T1000 (cell line): ENCODE measurements at regions not wholly inside any gene's neighbourhood (a gene's known extent, or its start where the extent isn't known, plus 50 kb on each side); places are given as distances from the start of the nearest gene placed in this dataset.
A peak's percentile ranks its signal among the peaks of the same experiment; 100 is the strongest.

Source experiments
- DNase-seq: peaks from one replicate; lab custom pipeline; 2025; ENCODE audit warnings: mixed read lengths; lab: John Stamatoyannopoulos, UW

DNA sequence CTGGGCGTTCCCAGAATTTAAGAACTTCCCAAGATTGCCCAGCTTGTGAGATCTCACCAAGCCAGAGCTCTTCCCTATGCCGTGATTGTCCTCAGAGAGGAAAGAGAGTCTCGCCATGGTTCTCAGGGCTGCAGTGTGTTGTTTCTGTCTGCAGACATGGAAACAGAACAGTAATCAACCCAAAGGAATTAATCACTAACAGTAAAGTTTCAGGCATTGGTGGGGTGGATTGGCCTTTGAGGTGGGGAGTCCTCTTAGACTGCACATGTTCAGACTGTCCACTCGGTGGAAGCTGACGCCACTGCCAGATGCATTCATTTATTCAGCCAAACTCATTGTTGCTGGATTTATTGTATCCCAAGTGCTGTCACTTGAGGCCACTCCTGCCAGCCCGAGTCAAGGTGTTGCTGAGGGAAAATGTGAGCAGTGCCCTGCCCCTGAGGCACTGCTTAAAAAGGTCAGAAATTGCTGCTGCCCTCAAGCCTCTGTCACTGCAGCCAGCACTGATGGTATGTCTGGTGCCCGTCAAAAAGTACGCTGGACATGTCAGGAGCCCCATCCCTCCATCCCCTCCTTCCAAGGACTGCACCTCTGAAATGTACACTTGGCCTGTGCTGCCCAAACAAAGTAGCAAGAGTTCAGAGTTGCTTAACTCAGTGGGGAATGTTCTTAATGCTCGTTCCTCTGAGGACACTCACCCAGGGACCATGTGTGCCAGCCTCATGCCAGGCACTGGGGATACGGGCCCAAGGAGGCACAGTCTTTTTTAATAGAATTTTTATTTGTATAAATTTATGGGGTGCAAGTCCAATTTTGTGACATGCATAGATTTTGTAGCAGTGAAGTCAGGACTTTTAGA is 201.0 kb downstream of the GLI2 start:
- DNase-seq = no peak

DNA sequence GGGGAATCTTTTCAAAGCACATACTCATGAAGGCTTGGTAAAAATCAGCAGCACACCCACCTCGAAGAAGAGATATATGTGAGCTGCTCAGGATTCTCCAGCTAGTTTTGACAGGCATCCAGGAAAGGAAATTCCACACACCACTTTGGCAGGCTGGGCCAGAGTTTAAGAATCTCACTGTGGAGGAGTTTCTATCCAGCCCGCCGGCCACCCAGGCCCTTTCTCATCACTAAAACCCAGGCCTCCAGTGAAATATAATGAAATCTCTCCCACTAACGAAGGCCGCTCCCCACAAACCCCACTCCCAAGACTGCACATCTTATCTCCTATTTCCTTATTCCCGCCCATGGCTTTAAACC is 202.0 kb downstream of the GLI2 start:
- DNase-seq = no peak

- no peak for DNase-seq
Observed at GRCh38 chr2:120938045-120938771, 202.5 kb downstream of the GLI2 start.

GRCh38 chr2:120939595-120940318 is 204.1 kb downstream of the GLI2 start:
- DNase-seq = peak; percentile 19

- no peak for DNase-seq
Observed at GRCh38 chr2:120940319-120940696, 204.6 kb downstream of the GLI2 start.

GRCh38 chr2:120940726-120941256 is 205.1 kb downstream of the GLI2 start:
- no peak for DNase-seq

DNA sequence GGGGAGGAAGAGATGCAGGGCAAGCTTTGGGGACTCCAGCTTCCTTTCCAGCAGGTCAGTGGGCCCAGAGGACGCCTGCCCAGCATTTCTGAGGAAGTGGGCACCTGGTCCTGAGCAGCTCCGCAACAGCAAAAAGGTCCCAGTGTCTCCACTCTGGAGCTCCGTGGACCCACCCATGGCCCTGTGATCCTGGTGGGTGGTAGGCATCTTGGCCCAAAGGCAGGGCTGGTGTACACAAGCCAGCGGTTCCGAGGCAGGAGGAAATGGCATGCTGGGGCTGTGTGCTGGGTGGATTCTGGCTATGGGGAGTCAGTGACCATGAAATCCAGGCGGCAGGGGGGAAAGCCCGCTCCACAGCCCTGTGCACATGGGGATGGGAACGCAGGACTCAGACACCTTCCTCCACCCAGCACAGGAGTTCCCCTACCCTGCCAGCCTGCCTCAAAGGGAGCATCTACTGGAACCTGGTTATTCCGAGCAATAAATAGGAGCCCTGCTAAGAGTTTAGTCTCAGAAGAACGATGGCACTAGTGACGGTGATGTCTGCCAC is 206.0 kb downstream of the GLI2 start:
- no peak for DNase-seq

- DNase-seq = no peak
Observed at GRCh38 chr2:120942658-120943057, 207.0 kb downstream of the GLI2 start.

GRCh38 chr2:120943403-120944034 is 207.9 kb downstream of the GLI2 start:
- DNase-seq = no peak

DNA sequence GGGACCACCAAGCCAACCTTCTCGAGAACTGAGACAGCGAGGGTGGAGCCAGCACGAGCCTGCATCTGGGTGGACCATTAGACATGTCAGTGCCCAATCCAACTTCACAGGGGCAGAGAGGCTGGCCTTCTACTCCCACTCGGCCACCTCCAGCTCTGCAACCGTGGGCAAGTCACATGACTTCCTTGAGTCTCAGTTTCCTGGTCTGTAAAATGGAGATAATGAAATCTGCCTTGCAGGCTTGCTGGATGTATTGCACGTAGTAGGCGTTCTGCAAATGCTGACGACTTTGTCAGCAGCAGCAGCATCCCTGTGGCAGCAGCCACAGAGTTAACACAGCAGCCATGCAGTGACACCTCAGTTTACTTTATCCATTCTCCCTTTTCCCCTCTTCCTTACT is 208.9 kb downstream of the GLI2 start:
- no peak for DNase-seq

GRCh38 chr2:120945091-120945490 is 209.4 kb downstream of the GLI2 start:
- DNase-seq = no peak

GRCh38 chr2:120945832-120946499 is 210.3 kb downstream of the GLI2 start:
- no peak for DNase-seq

DNA sequence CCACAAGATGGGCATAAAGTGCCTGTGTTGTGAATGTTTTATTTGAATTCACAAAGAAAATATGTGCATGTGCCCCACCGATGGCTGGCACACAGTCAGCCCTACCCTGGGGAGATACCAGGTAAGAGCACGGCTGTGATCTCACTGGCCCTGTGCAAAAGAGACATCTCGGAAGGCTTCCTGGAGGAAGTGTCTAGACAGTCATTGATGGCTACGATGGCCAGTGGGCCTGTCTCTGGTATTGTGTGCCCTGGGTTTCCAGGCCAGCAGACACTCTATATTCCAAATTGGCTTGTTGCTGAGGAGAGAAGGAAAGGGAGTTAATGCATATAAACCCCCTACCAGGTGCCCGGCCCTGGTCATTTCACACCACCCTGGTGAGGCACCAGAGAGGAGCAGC is 211.7 kb downstream of the GLI2 start:
- DNase-seq = no peak

DNA sequence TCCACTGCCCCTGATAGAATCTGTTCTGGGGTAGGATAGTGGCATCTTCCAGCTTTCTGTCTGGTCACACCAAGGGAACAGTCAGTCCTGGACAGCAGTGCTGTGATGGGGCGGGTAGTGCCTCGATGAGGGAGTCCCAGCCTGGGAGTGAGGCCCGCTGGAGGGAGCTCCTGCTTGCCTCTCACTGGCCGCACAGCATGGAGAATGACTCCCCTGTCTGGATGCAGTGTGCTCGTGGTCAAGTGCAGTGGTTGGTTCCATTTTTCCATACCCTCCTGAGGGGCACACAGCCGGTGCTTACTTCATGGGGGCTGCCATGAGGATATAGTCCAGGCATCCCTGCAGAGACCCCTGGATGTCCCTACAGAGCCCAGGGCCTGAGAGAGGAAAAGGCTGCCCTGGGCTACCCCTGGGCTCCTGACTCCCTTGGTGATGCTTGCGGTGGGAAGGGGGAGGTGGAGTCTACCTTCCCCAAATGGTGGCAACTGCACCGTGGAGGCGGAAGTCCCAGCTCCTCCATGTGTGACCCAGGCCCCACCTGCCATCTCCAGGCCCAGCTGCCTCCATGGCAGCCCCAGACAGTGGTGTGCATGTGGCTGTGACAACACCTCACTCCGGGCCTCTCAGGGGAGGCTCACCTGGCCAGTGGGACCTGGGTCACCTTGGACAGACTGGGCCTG is 212.5 kb downstream of the GLI2 start:
- DNase-seq = no peak

- DNase-seq = no peak
Observed at GRCh38 chr2:120948662-120949011, 213.0 kb downstream of the GLI2 start.

GRCh38 chr2:120949027-120949956 is 213.6 kb downstream of the GLI2 start:
- no peak for DNase-seq

DNA sequence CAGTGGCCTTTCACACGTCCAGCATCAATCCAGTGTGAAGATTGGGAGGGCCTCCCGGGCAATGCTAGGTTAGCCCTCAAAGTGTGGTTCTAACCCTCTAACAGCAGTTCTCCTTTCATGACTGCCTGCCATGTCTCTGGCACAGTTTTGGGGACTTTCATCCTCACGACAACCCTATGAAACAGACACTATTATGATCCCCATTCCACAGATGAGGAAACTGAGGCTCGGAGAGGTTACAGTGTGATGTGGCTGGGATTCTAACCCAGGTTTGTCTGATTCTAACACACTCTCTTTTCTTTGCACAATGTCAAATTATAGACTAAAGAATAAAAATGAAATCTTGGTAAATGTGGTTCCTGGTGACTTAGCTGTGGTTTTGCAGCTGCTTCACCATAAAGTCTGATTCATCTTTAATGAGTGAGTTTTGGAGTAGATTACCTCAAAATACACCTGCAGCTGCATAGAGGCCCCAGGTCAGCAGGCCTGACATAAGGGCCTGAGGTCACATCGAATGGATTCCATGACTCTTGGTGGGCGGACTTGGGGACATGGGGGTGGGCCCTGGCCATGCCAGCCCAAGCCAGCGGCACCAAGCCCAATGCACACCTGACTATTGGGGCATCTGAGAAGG is 214.4 kb downstream of the GLI2 start:
- no peak for DNase-seq

DNA sequence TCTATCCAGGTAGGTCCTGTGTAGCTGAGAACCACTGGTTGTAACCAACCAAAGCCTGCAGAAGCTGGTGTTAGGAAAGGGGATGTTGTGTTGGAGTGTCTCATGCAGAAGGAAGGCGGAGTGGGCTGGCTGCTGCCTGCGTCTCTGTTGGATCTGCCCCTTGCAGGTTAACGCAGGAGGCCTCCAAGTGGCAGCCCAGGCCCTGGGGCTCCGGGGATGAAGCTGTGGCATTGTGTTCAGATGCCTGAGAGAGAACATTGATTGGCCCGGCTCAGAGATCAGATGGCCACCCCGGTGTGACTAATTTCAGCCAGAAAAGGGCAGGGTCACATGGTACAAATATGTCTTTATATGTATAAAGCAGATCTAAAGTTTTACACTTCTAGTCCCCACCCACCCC is 216.0 kb downstream of the GLI2 start:
- no peak for DNase-seq

GRCh38 chr2:120952318-120952717 is 216.7 kb downstream of the GLI2 start:
- peak; percentile 20 for DNase-seq
